Neural cell (in vitro differentiated cells): ENCODE measurements at regions not wholly inside any gene's neighbourhood (a gene's known extent, or its start where the extent isn't known, plus 50 kb on each side); places are given as distances from the start of the nearest gene placed in this dataset.

ENCODE experiments used
- CTCF ChIP-seq: fragments of 450-650 bp; IDR thresholded peaks from 2 replicates; pipeline ENCODE4 v1.5.1; 2014; ENCODE audit warnings: antibody characterized with exemption, mild to moderate bottlenecking, moderate library complexity; ENCODE audit not compliant: poor library complexity, severe bottlenecking
- EZH2 ChIP-seq: fragments of 200-600, 300-800 bp; shearing (Covaris generic), sonication (generic); IDR thresholded peaks from 2 replicates; pipeline ENCODE4 v1.6.1; 2014; ENCODE audit warnings: antibody characterized with exemption, low read length, borderline replicate concordance, mild to moderate bottlenecking; ENCODE audit not compliant: insufficient read depth, poor library complexity, severe bottlenecking
- REST ChIP-seq: IDR thresholded peaks from 2 replicates; pipeline ENCODE4 v1.6.1; 2012; ENCODE audit warnings: borderline replicate concordance
- TAF1 ChIP-seq: IDR thresholded peaks from 2 replicates; pipeline ENCODE4 v1.6.1; 2012; ENCODE audit warnings: low read depth

- TF ChIP-seq CTCF: no peak
- no peak for TF ChIP-seq TAF1
- no peak for TF ChIP-seq EZH2
- no peak for TF ChIP-seq REST
These were observed 59.4 kb downstream of the FOXL1 start for GRCh38 chr16:86637744-86638143.
